ENCODE measurements at regions not wholly inside any gene's neighbourhood (a gene's known extent, or its start where the extent isn't known, plus 50 kb on each side); places are given as distances from the start of the nearest gene placed in this dataset.
"Not testable (repeated sequence)": the region's sequence is repeated elsewhere in the genome, so short reads cannot be mapped to it uniquely, and the experiment has no call there.

DNA sequence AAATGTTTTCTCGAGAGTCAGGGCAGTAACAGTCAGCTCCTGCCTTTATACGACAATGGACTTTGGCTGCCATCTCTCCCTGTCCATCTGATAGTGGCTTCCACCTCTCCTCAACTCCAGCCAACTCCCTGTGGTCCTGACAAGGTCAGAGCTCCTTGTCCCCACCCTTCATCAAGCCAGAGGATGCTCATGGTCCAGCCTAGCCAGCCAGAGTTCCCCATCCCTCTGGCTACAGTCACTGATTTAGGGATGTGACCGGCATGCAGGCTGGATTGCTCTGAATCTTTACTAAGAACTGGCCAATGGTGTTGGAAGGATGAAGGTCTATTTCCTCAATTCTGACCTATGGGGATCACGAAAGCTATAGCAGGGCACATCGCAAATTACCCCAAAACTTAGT is 156.1 kb downstream of the OR4M2 start:
- DNase-seq (ENCODE audit: extremely low spot score): no peak
- TF ChIP-seq HDGF (IDR thresholded peaks at IDR 0.05; ENCODE audit: borderline replicate concordance): no peak
- TF ChIP-seq, protein P1, sequence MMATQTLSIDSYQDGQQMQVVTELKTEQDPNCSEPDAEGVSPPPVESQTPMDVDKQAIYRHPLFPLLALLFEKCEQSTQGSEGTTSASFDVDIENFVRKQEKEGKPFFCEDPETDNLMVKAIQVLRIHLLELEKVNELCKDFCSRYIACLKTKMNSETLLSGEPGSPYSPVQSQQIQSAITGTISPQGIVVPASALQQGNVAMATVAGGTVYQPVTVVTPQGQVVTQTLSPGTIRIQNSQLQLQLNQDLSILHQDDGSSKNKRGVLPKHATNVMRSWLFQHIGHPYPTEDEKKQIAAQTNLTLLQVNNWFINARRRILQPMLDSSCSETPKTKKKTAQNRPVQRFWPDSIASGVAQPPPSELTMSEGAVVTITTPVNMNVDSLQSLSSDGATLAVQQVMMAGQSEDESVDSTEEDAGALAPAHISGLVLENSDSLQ (IDR thresholded peaks at IDR 0.05): no peak
- TF ChIP-seq NFRKB (IDR thresholded peaks at IDR 0.05): no peak
- no peak for TF ChIP-seq CTBP1 (IDR thresholded peaks at IDR 0.05; ENCODE audit: borderline replicate concordance)
- TF ChIP-seq SUZ12 (IDR thresholded peaks at IDR 0.05): no peak
- TF ChIP-seq ZNF384 (IDR thresholded peaks at IDR 0.05): no peak
- no peak for TF ChIP-seq SP1 (IDR thresholded peaks at IDR 0.05)
- CTCF ChIA-PET: interaction anchor here (0.7 kb wide), 1 partner anchor 14 kb away, joined by 3 read pairs; no protein-coding TSS in a partner anchor
- POLR2A ChIA-PET: no interaction called here

DNA sequence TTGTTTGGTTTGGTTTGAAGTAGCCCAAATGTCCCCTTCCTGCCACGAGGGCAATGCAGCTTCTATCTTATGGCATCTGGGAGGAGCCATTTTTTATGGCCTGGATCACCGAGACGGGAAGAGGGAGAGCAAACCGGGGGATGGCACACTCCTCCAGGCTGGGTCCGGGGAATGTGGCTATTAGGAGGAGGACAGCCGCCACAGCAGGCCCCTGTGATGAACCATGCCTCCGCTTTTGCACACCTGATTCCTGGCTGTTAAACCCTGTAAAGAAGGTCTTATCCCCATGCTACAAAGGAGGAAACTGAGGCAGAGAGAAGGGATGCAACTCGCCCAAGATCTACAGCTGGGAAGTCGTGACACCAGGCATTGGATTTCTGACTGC is 157.6 kb downstream of the OR4M2 start:
- CTCF ChIA-PET: no interaction called here
- DNase-seq (ENCODE audit: extremely low spot score): no peak
- POLR2A ChIA-PET: no interaction called here
- TF ChIP-seq LEF1 (IDR thresholded peaks at IDR 0.05; ENCODE audit: borderline replicate concordance) (no peak), TARDBP (IDR thresholded peaks at IDR 0.05) (no peak), NFRKB (IDR thresholded peaks at IDR 0.05) (no peak), FOXM1 (IDR thresholded peaks at IDR 0.05; ENCODE audit: borderline replicate concordance) (no peak), ELF4 (IDR thresholded peaks at IDR 0.05) (no peak), CTBP1 (IDR thresholded peaks at IDR 0.05; ENCODE audit: borderline replicate concordance) (no peak), BHLHE40 (IDR thresholded peaks at IDR 0.05; ENCODE audit: borderline replicate concordance) (no peak)

DNA sequence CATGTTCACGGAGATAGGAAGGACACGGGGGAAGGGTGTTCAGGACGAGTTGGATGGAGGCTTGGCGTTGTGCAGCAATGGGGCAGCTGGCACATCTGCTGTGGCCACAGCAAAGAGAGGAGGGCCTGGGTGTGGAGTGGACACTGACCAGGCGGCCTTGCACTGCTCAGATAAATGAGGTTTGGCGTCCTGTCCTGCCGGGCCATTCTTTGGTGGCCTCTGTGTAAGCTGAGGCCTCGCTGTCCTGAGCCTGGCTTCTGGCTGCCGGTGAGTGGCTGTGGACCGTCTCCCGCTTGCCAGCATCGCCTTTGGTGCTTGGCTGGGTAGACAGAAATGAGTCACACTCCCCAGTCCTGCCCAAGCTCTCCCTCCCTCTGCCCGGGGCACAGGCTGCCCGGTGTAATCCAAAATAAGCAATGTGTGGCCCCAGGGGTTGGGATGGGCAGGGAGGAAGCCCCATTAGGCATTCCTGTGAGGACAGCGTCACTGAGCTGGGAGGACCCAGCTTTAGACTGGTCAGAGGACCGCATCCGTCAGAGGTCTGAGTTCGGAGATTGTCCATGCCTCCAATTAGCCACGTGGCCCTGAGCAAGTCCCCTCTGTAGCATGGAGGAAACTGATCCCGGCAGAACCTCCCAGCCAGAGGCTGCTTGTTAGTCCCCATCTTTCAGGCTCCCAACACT is 158.1 kb downstream of the OR4M2 start:
- DNase-seq (ENCODE audit: extremely low spot score); CTCF ChIA-PET; POLR2A ChIA-PET: not testable (repeated sequence)

DNA sequence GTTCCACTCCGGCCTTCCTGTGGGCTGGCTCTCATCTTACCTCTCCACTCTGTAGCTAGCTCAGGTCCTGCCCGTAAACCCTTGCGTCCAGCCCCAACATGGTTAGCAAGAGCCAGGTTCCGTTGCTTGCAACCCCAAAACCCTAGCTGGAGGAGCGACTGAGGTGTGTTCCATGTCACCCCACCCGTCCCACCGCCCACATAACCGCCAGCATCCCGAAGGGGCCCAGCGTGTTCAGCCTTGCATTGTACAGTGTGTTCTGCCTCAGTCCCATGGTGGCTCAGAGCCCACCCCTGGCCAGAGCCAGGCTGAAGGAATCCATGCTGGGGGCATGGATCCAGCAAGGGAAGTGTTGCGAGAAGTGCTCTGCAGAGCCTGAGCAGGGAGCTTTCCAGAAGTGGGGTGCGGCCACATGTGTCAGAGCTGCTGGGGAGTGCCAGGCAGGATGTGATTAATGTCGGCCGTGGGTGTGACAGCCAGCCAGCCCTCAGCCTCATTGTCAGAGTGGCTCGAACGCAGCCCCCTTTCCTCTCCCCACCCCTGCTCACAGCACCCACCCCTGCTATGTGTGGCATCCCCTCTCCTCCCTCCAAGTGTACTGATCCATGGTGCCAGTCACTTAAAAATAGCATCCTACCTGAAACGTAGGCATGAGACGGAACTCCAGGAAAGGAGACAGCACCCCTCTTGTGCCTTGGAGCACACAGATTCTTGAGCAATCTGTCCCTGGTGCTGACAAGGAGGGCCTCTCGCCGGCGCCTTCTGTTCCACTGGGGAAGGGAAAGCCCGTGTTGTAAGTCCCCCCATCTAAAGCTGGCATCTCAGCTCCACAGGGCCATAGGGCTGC is 158.9 kb downstream of the OR4M2 start:
- DNase-seq (ENCODE audit: extremely low spot score); POLR2A ChIA-PET; CTCF ChIA-PET: not testable (repeated sequence)

DNA sequence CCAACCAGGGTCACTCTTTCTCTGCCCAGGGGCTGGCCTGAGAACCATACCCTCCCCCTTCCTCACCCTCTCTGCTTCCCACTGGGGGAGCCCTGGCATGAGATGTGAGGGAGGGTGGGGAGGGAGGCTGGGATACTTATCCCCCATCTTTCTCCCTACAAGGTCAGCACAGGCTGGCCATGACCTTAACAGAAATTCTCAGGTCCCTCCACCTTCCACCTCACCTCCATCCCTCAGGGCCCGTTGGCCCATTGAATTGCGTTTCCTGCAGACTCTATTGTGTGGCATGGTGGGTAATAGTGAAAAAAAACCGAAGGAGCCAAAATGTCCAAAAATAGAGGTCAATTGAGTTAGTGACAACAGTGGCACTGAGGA is 159.5 kb downstream of the OR4M2 start:
- CTCF ChIA-PET: no interaction called here
- POLR2A ChIA-PET: no interaction called here
- DNase-seq (ENCODE audit: extremely low spot score): no peak
- TF ChIP-seq NFRKB (IDR thresholded peaks at IDR 0.05): no peak
- TF ChIP-seq ARNT (IDR thresholded peaks at IDR 0.05): no peak
- TF ChIP-seq ZNF384 (IDR thresholded peaks at IDR 0.05): no peak

DNA sequence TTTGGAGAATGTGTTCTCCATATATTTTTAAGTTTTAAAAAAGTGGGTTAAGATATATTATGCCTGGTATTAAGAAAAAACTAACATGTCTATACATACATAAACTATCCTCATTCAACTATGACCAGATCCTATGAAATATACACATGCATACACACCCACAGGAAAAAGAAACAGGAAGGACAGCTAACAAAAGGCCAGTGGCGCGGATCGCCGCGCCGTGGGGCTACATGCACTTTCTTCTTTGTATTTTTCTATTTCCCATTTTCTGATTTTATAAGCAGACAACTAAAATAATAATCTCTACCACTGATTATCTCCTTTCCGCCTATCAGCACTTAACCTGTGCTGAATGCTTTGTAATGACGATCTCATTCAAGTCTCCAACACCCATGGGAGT is 160.1 kb downstream of the OR4M2 start:
- ChIA-PET POLR2A (no interaction called here), CTCF (no interaction called here)
- TF ChIP-seq SUZ12 (IDR thresholded peaks at IDR 0.05) (no peak), ARNT (IDR thresholded peaks at IDR 0.05) (no peak), FOXK2 (IDR thresholded peaks at IDR 0.05) (no peak)
- no peak for DNase-seq (ENCODE audit: extremely low spot score)

DNA sequence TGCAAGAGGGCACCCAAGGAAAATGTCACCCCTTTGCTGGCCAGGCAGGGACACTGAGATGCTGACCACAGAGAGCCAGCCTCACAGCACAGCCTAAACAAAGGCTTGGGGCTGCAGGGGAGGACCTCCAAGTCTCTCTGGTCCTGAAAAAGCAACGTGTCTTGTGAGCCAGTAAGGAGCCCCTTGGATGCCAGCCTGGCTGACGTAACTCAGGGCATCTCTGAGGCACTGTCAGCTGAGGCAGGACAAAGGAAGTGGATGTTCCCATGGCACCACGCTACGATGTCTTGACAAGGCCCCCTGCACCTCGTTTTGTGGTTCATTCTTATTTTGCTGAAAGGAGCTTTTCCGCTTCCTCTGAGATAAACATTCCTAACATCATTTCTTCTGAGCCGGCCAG is 160.7 kb downstream of the OR4M2 start:
- no peak for DNase-seq (ENCODE audit: extremely low spot score)
- POLR2A ChIA-PET: no interaction called here
- no peak for TF ChIP-seq SUZ12 (IDR thresholded peaks at IDR 0.05)
- TF ChIP-seq ZNF384 (IDR thresholded peaks at IDR 0.05): no peak
- TF ChIP-seq ELF4 (IDR thresholded peaks at IDR 0.05): no peak
- no peak for TF ChIP-seq SP1 (IDR thresholded peaks at IDR 0.05)
- TF ChIP-seq LEF1 (IDR thresholded peaks at IDR 0.05; ENCODE audit: borderline replicate concordance): no peak
- TF ChIP-seq CTBP1 (IDR thresholded peaks at IDR 0.05; ENCODE audit: borderline replicate concordance): no peak
- TF ChIP-seq BHLHE40 (IDR thresholded peaks at IDR 0.05; ENCODE audit: borderline replicate concordance): no peak
- TF ChIP-seq FOXM1 (IDR thresholded peaks at IDR 0.05; ENCODE audit: borderline replicate concordance): no peak
- no peak for TF ChIP-seq NFRKB (IDR thresholded peaks at IDR 0.05)
- no peak for TF ChIP-seq FOXA1 (IDR thresholded peaks at IDR 0.05)
- TF ChIP-seq TARDBP (IDR thresholded peaks at IDR 0.05): no peak
- TF ChIP-seq FOXK2 (IDR thresholded peaks at IDR 0.05): no peak
- no peak for TF ChIP-seq L3MBTL2 (conservative IDR thresholded peaks at IDR 0.05)
- no peak for TF ChIP-seq ARNT (IDR thresholded peaks at IDR 0.05)
- TF ChIP-seq, protein P1 (IDR thresholded peaks at IDR 0.05): no peak
- TF ChIP-seq HDGF (IDR thresholded peaks at IDR 0.05; ENCODE audit: borderline replicate concordance): no peak
- CTCF ChIA-PET: no interaction called here

DNA sequence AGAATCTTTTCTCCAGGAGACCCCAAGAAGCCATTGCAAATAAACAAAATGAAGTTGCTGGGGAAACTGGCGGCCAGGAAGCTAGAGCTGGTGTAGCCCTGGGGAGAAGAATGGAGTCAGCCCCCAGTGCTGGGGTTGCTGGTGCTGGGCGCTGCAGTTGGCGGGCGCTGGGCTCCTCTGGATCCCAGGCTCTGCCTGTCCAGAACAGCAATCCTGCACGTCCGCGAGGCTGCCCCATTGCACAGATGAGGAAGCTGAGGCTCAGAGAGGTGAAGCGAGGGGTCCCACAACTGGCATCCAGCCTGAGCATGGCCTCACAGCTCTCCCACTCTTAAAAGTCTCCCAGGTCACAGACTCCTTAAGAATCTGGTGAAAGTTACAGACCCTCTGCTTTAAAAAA is 161.1 kb downstream of the OR4M2 start:
- ChIA-PET CTCF (no interaction called here), POLR2A (no interaction called here)
- DNase-seq (ENCODE audit: extremely low spot score): no peak

DNA sequence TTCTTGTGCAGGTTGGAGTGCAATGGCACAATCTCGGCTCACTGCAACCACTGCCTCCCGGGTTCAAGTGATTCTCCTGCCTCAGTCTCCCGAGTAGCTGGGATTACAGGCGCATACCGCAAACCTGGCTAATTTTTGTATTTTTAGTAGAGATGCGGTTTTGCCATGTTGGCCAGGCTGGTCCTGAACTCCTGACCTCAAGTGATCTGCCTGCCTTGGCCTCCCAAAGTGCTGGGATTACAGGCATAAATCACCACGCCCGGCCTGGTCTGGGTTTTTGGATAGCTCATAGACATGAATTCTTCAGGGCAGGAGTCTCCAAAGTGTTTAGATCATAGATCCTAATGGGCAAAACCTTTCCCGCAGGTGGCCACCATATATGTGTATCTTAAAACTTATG is 162.0 kb downstream of the OR4M2 start:
- CTCF ChIA-PET; DNase-seq (ENCODE audit: extremely low spot score); POLR2A ChIA-PET: not testable (repeated sequence)

More for the DNA sequence above, 161.1 kb downstream of the OR4M2 start:
- TF ChIP-seq ZNF384 (IDR thresholded peaks at IDR 0.05) (no peak), CTBP1 (IDR thresholded peaks at IDR 0.05; ENCODE audit: borderline replicate concordance) (no peak), HDGF (IDR thresholded peaks at IDR 0.05; ENCODE audit: borderline replicate concordance) (no peak), FOXM1 (IDR thresholded peaks at IDR 0.05; ENCODE audit: borderline replicate concordance) (no peak), SP1 (IDR thresholded peaks at IDR 0.05) (no peak), ARNT (IDR thresholded peaks at IDR 0.05) (no peak), TARDBP (IDR thresholded peaks at IDR 0.05) (no peak), ELF4 (IDR thresholded peaks at IDR 0.05) (no peak), FOXA1 (IDR thresholded peaks at IDR 0.05) (no peak), NFRKB (IDR thresholded peaks at IDR 0.05) (no peak)
- TF ChIP-seq, protein P1 (IDR thresholded peaks at IDR 0.05): no peak

Measured in HEK293T (cell line).